Naive thymus-derived CD4-positive, alpha-beta T cell (primary cell): ENCODE measurements at regions not wholly inside any gene's neighbourhood (a gene's known extent, or its start where the extent isn't known, plus 50 kb on each side); places are given as distances from the start of the nearest gene placed in this dataset.

Experiments
- ATAC-seq: fragments of 150-1000 bp; cut with Tn5 transposase; 2 replicates; pipeline ENCODE4 v1.10.0; 2021; ENCODE audit warnings: mild to moderate bottlenecking, moderate library complexity
- CTCF ChIA-PET: fragments of 350-600 bp; sonication (Branson Sonifier 250); formaldehyde crosslinking; loops from one replicate; lab custom pipeline; 2021; ENCODE audit warnings: antibody characterized with exemption; lab: Charles Lee
- POLR2A ChIA-PET: fragments of 350-600 bp; sonication (Branson Sonifier 250); formaldehyde crosslinking; loops from one replicate; lab custom pipeline; 2021; ENCODE audit warnings: antibody characterized with exemption, inconsistent platforms; lab: Charles Lee
- DNase-seq, 9 donors: peaks; one replicate each; pipeline versions ENCODE4 v3.0.0 to v3.0.0-alpha.2; 2020 to 2022; ENCODE audit warnings: mixed read lengths in 1 of 9
- H3K27ac ChIP-seq: one replicate; pipeline ENCODE4 v1.7.0; 2013; ENCODE audit warnings: mild to moderate bottlenecking, low read depth, low read length, moderate library complexity
- H3K27me3 ChIP-seq, 2 donors: one replicate each; pipeline ENCODE4 v1.7.0; 2013; ENCODE audit warnings: low read length in 2 of 2, mild to moderate bottlenecking in 2 of 2, moderate library complexity in 2 of 2; ENCODE audit not compliant: control insufficient read depth in 2 of 2, insufficient read depth in 2 of 2
- H3K36me3 ChIP-seq, 3 experiments: 1 replicate in 2 of 3; 2 replicates in 1 of 3; pipeline ENCODE4 v1.7.0; 2013; ENCODE audit warnings: low read length in 3 of 3, mild to moderate bottlenecking in 3 of 3, moderate library complexity in 1 of 3; ENCODE audit not compliant: insufficient read depth in 3 of 3, control insufficient read depth in 2 of 3
- H3K4me1 ChIP-seq, 2 donors: one replicate each; pipeline ENCODE4 v1.7.0; 2013; ENCODE audit warnings: low read length in 2 of 2, mild to moderate bottlenecking in 2 of 2, moderate library complexity in 1 of 2; ENCODE audit not compliant: control insufficient read depth in 2 of 2, insufficient read depth in 2 of 2
- H3K4me3 ChIP-seq: 2 replicates; pipeline ENCODE4 v1.7.0; 2013; ENCODE audit warnings: mild to moderate bottlenecking, low read length
- H3K9me3 ChIP-seq, 3 experiments: 1 replicate in 2 of 3; 2 replicates in 1 of 3; pipeline ENCODE4 v1.7.0; 2013; ENCODE audit warnings: low read length in 3 of 3; ENCODE audit not compliant: control insufficient read depth in 2 of 3
- H3K27ac Mint-ChIP-seq, 9 donors: one replicate each; pipeline ENCODE4 v1.8.0; 2020 to 2022; ENCODE audit warnings: mixed read lengths in 9 of 9, mild to moderate bottlenecking in 8 of 9, moderate library complexity in 5 of 9, inconsistent platforms in 2 of 9
- H3K27me3 Mint-ChIP-seq, 5 donors: one replicate each; pipeline ENCODE4 v1.8.0; 2021 to 2022; ENCODE audit warnings: mixed read lengths in 5 of 5, mild to moderate bottlenecking in 1 of 5
- H3K36me3 Mint-ChIP-seq, 5 donors: one replicate each; pipeline ENCODE4 v1.8.0; 2020 to 2022; ENCODE audit warnings: mixed read lengths in 5 of 5, mild to moderate bottlenecking in 3 of 5, inconsistent platforms in 1 of 5
- H3K4me1 Mint-ChIP-seq, 7 donors: one replicate each; pipeline ENCODE4 v1.8.0; 2020 to 2022; ENCODE audit warnings: mixed read lengths in 7 of 7, mild to moderate bottlenecking in 3 of 7, inconsistent platforms in 1 of 7
- H3K4me3 Mint-ChIP-seq, 10 donors: one replicate each; pipeline ENCODE4 v1.8.0; 2020 to 2022; ENCODE audit warnings: mild to moderate bottlenecking in 10 of 10, mixed read lengths in 10 of 10, moderate library complexity in 6 of 10, inconsistent platforms in 2 of 10
- H3K9me3 Mint-ChIP-seq, 11 donors: one replicate each; pipeline ENCODE4 v1.8.0; 2020 to 2022; ENCODE audit warnings: mixed read lengths in 11 of 11, mild to moderate bottlenecking in 4 of 11, inconsistent platforms in 1 of 11, moderate library complexity in 1 of 11
- intact Hi-C, 2 donors: fragments of 100-400 bp; cut with micrococcal nuclease; formaldehyde crosslinking; loops; one replicate each; pipeline ENCODE4 v1.15.1; 2023

GRCh38 chr15:69593981-69594966, 141.7 kb downstream of the RPLP1 start:
- H3K4me3 ChIP-seq: no peak overlapping the region
- no peaks in the 10 kb centered on the region for H3K4me1 ChIP-seq
- Mint-ChIP-seq H3K9me3 (no peaks in the 10 kb centered on the region), H3K27ac (peak overlapping the region in 1 of 9 donors; percentile 20), H3K36me3 (peaks cover 0 to 6% (median 0%) of the 10 kb centered on the region in 5 donors), H3K4me1 (peaks cover 5 to 17% (median 13%) of the 10 kb centered on the region in 7 donors), H3K27me3 (peaks cover 5 to 21% (median 7%) of the 10 kb centered on the region in 5 donors), H3K4me3 (peak overlapping the region in 4 of 10 donors; percentile 7 to 57 (median 20))
- H3K9me3 ChIP-seq: no peaks in the 10 kb centered on the region
- CTCF ChIA-PET: interaction anchor here (0.7 to 0.9 kb wide), 2 partner anchors 253 to 502 kb away, joined by 3 read pairs; no protein-coding TSS in a partner anchor
- H3K27me3 ChIP-seq: no peaks in the 10 kb centered on the region
- intact Hi-C loops: loop anchor here in 1 of 2 donors (5.0 kb wide), 1 partner anchor 558 kb away; no protein-coding TSS in a partner anchor
- no peaks in the 10 kb centered on the region for H3K36me3 ChIP-seq
- peak; percentile 57 for ATAC-seq
- POLR2A ChIA-PET: no interaction called here
- H3K27ac ChIP-seq: no peak overlapping the region
- DNase-seq: peak in 1 of 9 donors; percentile 9

GRCh38 chr15:69595009-69595791, 142.6 kb downstream of the RPLP1 start:
- ATAC-seq (no peak), DNase-seq (no peak)
- Histone ChIP-seq H3K4me3 (no peak overlapping the region), H3K4me1 (no peaks in the 10 kb centered on the region), H3K36me3 (no peaks in the 10 kb centered on the region), H3K27ac (no peak overlapping the region), H3K9me3 (no peaks in the 10 kb centered on the region), H3K27me3 (no peaks in the 10 kb centered on the region)
- Mint-ChIP-seq H3K4me1 (peaks cover 4 to 17% (median 13%) of the 10 kb centered on the region in 7 donors), H3K4me3 (peak overlapping the region in 3 of 10 donors; percentile 7 to 57 (median 18)), H3K27me3 (peaks cover 6 to 23% (median 10%) of the 10 kb centered on the region in 5 donors), H3K9me3 (no peaks in the 10 kb centered on the region), H3K36me3 (peaks cover 0 to 4% (median 0%) of the 10 kb centered on the region in 5 donors), H3K27ac (no peak overlapping the region)
- intact Hi-C loops: no loop called here
- ChIA-PET POLR2A (no interaction called here), CTCF (interaction anchor here (0.9 kb wide), 1 partner anchor 501 kb away, joined by 3 read pairs; no protein-coding TSS in a partner anchor)

GRCh38 chr15:69597061-69597592, 144.5 kb downstream of the RPLP1 start:
- Histone ChIP-seq H3K4me3 (no peak overlapping the region), H3K27ac (no peak overlapping the region), H3K36me3 (no peaks in the 10 kb centered on the region), H3K9me3 (no peaks in the 10 kb centered on the region), H3K27me3 (no peaks in the 10 kb centered on the region), H3K4me1 (no peaks in the 10 kb centered on the region)
- intact Hi-C loops: no loop called here
- Mint-ChIP-seq H3K4me1 (peaks cover 2 to 17% (median 13%) of the 10 kb centered on the region in 7 donors), H3K27me3 (peaks cover 9 to 24% (median 12%) of the 10 kb centered on the region in 5 donors), H3K36me3 (peaks cover 0 to 2% (median 0%) of the 10 kb centered on the region in 5 donors), H3K4me3 (no peak overlapping the region), H3K9me3 (no peaks in the 10 kb centered on the region), H3K27ac (no peak overlapping the region)
- POLR2A ChIA-PET: no interaction called here
- ATAC-seq: no peak
- CTCF ChIA-PET: no interaction called here
- DNase-seq: no peak

- no peaks in the 10 kb centered on the region for H3K27me3 ChIP-seq
- peaks cover 10 to 30% (median 15%) of the 10 kb centered on the region in 5 donors for H3K27me3 Mint-ChIP-seq
- no peaks in the 10 kb centered on the region for H3K9me3 ChIP-seq
- H3K36me3 Mint-ChIP-seq: no peaks in the 10 kb centered on the region
- no peak overlapping the region for H3K4me3 ChIP-seq
- DNase-seq: no peak
- POLR2A ChIA-PET: interaction anchor here (0.5 kb wide), 1 partner anchor 13 kb away, joined by 3 read pairs; no protein-coding TSS in a partner anchor
- H3K4me1 Mint-ChIP-seq: peaks cover 2 to 17% (median 12%) of the 10 kb centered on the region in 7 donors
- no peaks in the 10 kb centered on the region for H3K36me3 ChIP-seq
- no peak for ATAC-seq
- H3K27ac ChIP-seq: no peak overlapping the region
- H3K27ac Mint-ChIP-seq: peak overlapping the region in 1 of 9 donors; percentile 22
- no peaks in the 10 kb centered on the region for H3K9me3 Mint-ChIP-seq
- intact Hi-C loops: no loop called here
- no peaks in the 10 kb centered on the region for H3K4me1 ChIP-seq
- CTCF ChIA-PET: interaction anchor here (0.6 kb wide), 1 partner anchor 541 kb away, joined by 3 read pairs; no protein-coding TSS in a partner anchor
- H3K4me3 Mint-ChIP-seq: no peak overlapping the region
These were observed 146.7 kb downstream of the RPLP1 start for GRCh38 chr15:69599271-69599670.

DNA sequence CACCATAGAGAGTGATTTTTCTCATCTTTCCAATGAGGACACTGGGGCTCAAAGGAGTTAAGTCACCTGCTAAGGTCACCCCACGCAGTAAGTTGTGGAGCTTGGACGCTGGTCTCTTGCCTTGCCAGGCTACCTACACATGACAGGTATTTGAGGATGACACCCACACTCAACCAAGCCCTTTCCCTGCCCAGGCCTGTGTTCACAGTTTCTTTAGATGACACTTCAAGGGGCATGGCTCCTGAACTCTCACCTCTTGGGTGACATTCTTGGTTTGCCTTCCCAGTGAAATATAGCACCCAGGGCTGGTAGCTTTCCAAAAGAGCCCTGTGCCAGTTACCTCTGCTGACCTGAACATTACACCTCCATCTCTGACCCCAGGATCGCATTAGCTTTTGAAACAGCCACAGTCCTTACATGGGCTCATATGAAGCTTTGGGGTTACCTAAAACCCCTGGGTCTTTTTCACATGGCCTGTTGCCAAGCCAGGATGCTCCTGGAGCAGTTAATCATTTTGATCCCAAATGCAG, 148.0 kb downstream of the RPLP1 start:
- intact Hi-C loops: no loop called here
- ChIA-PET POLR2A (no interaction called here), CTCF (no interaction called here)
- no peaks in the 10 kb centered on the region for H3K36me3 Mint-ChIP-seq
- no peak overlapping the region for H3K4me3 Mint-ChIP-seq
- no peaks in the 10 kb centered on the region for H3K27me3 ChIP-seq
- DNase-seq (no peak), ATAC-seq (no peak)
- H3K36me3 ChIP-seq: no peaks in the 10 kb centered on the region
- no peaks in the 10 kb centered on the region for H3K9me3 ChIP-seq
- no peak overlapping the region for H3K27ac ChIP-seq
- no peaks in the 10 kb centered on the region for H3K9me3 Mint-ChIP-seq
- no peaks in the 10 kb centered on the region for H3K4me1 ChIP-seq
- H3K27ac Mint-ChIP-seq: no peak overlapping the region
- no peak overlapping the region for H3K4me3 ChIP-seq
- H3K4me1 Mint-ChIP-seq: peaks cover 0 to 7% (median 0%) of the 10 kb centered on the region in 7 donors
- peaks cover 10 to 30% (median 15%) of the 10 kb centered on the region in 5 donors for H3K27me3 Mint-ChIP-seq
